HPDE6-E6E7 (cell line): ENCODE measurements at regions not wholly inside any gene's neighbourhood (a gene's known extent, or its start where the extent isn't known, plus 50 kb on each side); places are given as distances from the start of the nearest gene placed in this dataset.

ENCODE experiments used
- DNase-seq: peaks from one replicate; pipeline ENCODE4 v3.0.0; 2011; ENCODE audit warnings: missing footprints; ENCODE audit errors: extremely low spot score

- DNase-seq = no peak
These were observed 304.2 kb downstream of the EPHA4 start for GRCh38 chr2:221267773-221268425.

- DNase-seq = no peak
These were observed 303.5 kb downstream of the EPHA4 start for GRCh38 chr2:221268631-221269030.

- DNase-seq = no peak
These were observed 301.3 kb downstream of the EPHA4 start for GRCh38 chr2:221270806-221271205.

- no peak for DNase-seq
These were observed 299.4 kb downstream of the EPHA4 start for GRCh38 chr2:221272729-221273128.

GRCh38 chr2:221276033-221276432 is 296.1 kb downstream of the EPHA4 start:
- no peak for DNase-seq

- DNase-seq = no peak
These were observed 295.5 kb downstream of the EPHA4 start for GRCh38 chr2:221276601-221277000.

- no peak for DNase-seq
These were observed 289.7 kb downstream of the EPHA4 start for GRCh38 chr2:221282386-221282785.

GRCh38 chr2:221283896-221284545 is 288.1 kb downstream of the EPHA4 start:
- DNase-seq = no peak

- DNase-seq = no peak
These were observed 287.0 kb downstream of the EPHA4 start for GRCh38 chr2:221285148-221285547.

GRCh38 chr2:221286406-221286805 is 285.7 kb downstream of the EPHA4 start:
- no peak for DNase-seq

- DNase-seq = no peak
These were observed 282.7 kb downstream of the EPHA4 start for GRCh38 chr2:221289389-221289788.

GRCh38 chr2:221289846-221290245 is 282.3 kb downstream of the EPHA4 start:
- no peak for DNase-seq

GRCh38 chr2:221293949-221294742 is 278.0 kb downstream of the EPHA4 start:
- no peak for DNase-seq

- DNase-seq = no peak
These were observed 267.2 kb downstream of the EPHA4 start for GRCh38 chr2:221304916-221305315.

- no peak for DNase-seq
These were observed 263.5 kb downstream of the EPHA4 start for GRCh38 chr2:221308507-221309066.

- no peak for DNase-seq
These were observed 262.1 kb downstream of the EPHA4 start for GRCh38 chr2:221309892-221310583.

- no peak for DNase-seq
These were observed 261.4 kb downstream of the EPHA4 start for GRCh38 chr2:221310730-221311129.

- no peak for DNase-seq
These were observed 259.5 kb downstream of the EPHA4 start for GRCh38 chr2:221312634-221313033.

- no peak for DNase-seq
These were observed 257.3 kb downstream of the EPHA4 start for GRCh38 chr2:221314786-221315185.

- no peak for DNase-seq
These were observed 253.6 kb downstream of the EPHA4 start for GRCh38 chr2:221318376-221319130.

- DNase-seq = no peak
These were observed 249.4 kb downstream of the EPHA4 start for GRCh38 chr2:221322741-221323140.
